ENCODE measurements at regions not wholly inside any gene's neighbourhood (a gene's known extent, or its start where the extent isn't known, plus 50 kb on each side); places are given as distances from the start of the nearest gene placed in this dataset.

GRCh38 chr6:90982581-90982980 lies 395.7 kb upstream of the MAP3K7 start:
- TF ChIP-seq, protein P1, sequence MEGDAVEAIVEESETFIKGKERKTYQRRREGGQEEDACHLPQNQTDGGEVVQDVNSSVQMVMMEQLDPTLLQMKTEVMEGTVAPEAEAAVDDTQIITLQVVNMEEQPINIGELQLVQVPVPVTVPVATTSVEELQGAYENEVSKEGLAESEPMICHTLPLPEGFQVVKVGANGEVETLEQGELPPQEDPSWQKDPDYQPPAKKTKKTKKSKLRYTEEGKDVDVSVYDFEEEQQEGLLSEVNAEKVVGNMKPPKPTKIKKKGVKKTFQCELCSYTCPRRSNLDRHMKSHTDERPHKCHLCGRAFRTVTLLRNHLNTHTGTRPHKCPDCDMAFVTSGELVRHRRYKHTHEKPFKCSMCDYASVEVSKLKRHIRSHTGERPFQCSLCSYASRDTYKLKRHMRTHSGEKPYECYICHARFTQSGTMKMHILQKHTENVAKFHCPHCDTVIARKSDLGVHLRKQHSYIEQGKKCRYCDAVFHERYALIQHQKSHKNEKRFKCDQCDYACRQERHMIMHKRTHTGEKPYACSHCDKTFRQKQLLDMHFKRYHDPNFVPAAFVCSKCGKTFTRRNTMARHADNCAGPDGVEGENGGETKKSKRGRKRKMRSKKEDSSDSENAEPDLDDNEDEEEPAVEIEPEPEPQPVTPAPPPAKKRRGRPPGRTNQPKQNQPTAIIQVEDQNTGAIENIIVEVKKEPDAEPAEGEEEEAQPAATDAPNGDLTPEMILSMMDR (IDR thresholded peaks at IDR 0.05; ENCODE audit: partially characterized antibody, unreplicated experiment) = no peak
- no peak for DNase-seq
- Mint-ChIP-seq H3K27me3 (ENCODE audit: unreplicated experiment) (no peaks in the 10 kb centered on the region), H3K4me1 (ENCODE audit: low read depth, unreplicated experiment) (peaks cover 5% of the 10 kb centered on the region), H3K4me3 (ENCODE audit: unreplicated experiment) (no peak overlapping the region), H3K9me3 (ENCODE audit: unreplicated experiment) (no peaks in the 10 kb centered on the region), H3K27ac (ENCODE audit: unreplicated experiment) (no peak overlapping the region), H3K36me3 (ENCODE audit: unreplicated experiment) (no peaks in the 10 kb centered on the region)

DNA sequence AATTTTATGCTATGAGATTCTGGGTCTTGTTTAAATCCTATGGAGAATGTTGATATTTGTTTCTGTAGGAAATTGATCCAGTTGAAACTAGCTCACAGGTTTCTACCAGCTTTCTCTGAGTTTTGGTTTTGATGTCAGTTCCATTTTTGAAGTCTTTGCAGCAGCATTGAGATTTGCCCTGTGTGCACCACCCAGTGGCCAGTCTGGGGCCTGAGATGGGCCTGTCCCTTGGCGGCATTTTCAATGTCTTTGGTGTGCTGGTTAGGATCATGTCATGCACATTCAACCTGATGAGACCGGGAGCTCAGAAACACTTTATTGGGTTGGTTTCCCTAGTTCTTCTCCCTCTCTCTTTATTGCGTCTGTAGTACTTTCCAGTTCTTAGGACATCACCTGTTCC lies 395.2 kb upstream of the MAP3K7 start:
- Mint-ChIP-seq H3K27me3 (ENCODE audit: unreplicated experiment) (no peaks in the 10 kb centered on the region), H3K9me3 (ENCODE audit: unreplicated experiment) (no peaks in the 10 kb centered on the region)

DNA sequence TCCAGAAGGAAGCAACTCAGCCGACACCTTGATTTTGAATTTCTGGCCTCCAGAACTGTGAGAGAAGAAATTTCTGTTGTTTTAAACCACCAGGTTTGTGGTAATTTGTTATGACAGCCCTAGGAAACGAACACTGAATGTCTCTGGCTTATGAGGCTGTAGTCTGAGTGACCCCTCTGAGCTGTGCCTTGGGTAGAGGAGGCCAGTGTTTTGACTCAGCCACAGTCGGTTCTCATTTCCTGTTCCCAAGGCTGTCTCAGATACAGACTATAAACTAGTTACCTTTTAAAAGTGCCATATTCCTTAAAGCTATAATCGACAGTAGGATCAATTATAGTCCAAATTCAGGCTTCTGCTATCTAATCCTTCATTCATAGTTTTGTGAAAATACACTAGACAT lies 391.2 kb upstream of the MAP3K7 start:
- H3K27me3 Mint-ChIP-seq (ENCODE audit: unreplicated experiment) = peaks cover 2% of the 10 kb centered on the region
- DNase-seq = no peak
- no peak overlapping the region for H3K4me3 Mint-ChIP-seq (ENCODE audit: unreplicated experiment)
- TF ChIP-seq, protein P1 (IDR thresholded peaks at IDR 0.05; ENCODE audit: partially characterized antibody, unreplicated experiment) = no peak
- peaks cover 17% of the 10 kb centered on the region for H3K4me1 Mint-ChIP-seq (ENCODE audit: low read depth, unreplicated experiment)
- no peaks in the 10 kb centered on the region for H3K36me3 Mint-ChIP-seq (ENCODE audit: unreplicated experiment)
- no peak overlapping the region for H3K27ac Mint-ChIP-seq (ENCODE audit: unreplicated experiment)
- H3K9me3 Mint-ChIP-seq (ENCODE audit: unreplicated experiment) = no peaks in the 10 kb centered on the region

More for the DNA sequence above, 395.2 kb upstream of the MAP3K7 start:
- no peaks in the 10 kb centered on the region for H3K36me3 Mint-ChIP-seq (ENCODE audit: unreplicated experiment)
- H3K4me3 Mint-ChIP-seq (ENCODE audit: unreplicated experiment) = no peak overlapping the region
- peaks cover 7% of the 10 kb centered on the region for H3K4me1 Mint-ChIP-seq (ENCODE audit: low read depth, unreplicated experiment)
- no peak for DNase-seq
- TF ChIP-seq, protein P1 (IDR thresholded peaks at IDR 0.05; ENCODE audit: partially characterized antibody, unreplicated experiment) = no peak
- no peak overlapping the region for H3K27ac Mint-ChIP-seq (ENCODE audit: unreplicated experiment)

- H3K27ac Mint-ChIP-seq (ENCODE audit: unreplicated experiment) = no peak overlapping the region
- peaks cover 22% of the 10 kb centered on the region for H3K4me1 Mint-ChIP-seq (ENCODE audit: low read depth, unreplicated experiment)
- H3K9me3 Mint-ChIP-seq (ENCODE audit: unreplicated experiment) = no peaks in the 10 kb centered on the region
- TF ChIP-seq, protein P1 (IDR thresholded peaks at IDR 0.05; ENCODE audit: partially characterized antibody, unreplicated experiment) = no peak
- H3K4me3 Mint-ChIP-seq (ENCODE audit: unreplicated experiment) = no peak overlapping the region
- peaks cover 2% of the 10 kb centered on the region for H3K27me3 Mint-ChIP-seq (ENCODE audit: unreplicated experiment)
- H3K36me3 Mint-ChIP-seq (ENCODE audit: unreplicated experiment) = no peaks in the 10 kb centered on the region
- DNase-seq = no peak
Observed at GRCh38 chr6:90977513-90977912, 390.6 kb upstream of the MAP3K7 start.

- Mint-ChIP-seq H3K4me1 (ENCODE audit: low read depth, unreplicated experiment) (peaks cover 33% of the 10 kb centered on the region), H3K27ac (ENCODE audit: unreplicated experiment) (no peak overlapping the region), H3K9me3 (ENCODE audit: unreplicated experiment) (no peaks in the 10 kb centered on the region), H3K27me3 (ENCODE audit: unreplicated experiment) (peaks cover 2% of the 10 kb centered on the region), H3K4me3 (ENCODE audit: unreplicated experiment) (no peak overlapping the region), H3K36me3 (ENCODE audit: unreplicated experiment) (no peaks in the 10 kb centered on the region)
- no peak for DNase-seq
- TF ChIP-seq, protein P1 (IDR thresholded peaks at IDR 0.05; ENCODE audit: partially characterized antibody, unreplicated experiment) = no peak
Observed at GRCh38 chr6:90976341-90976740, 389.5 kb upstream of the MAP3K7 start.

All from glutamatergic neuron (in vitro differentiated cells).